ENCODE measurements at regions not wholly inside any gene's neighbourhood (a gene's known extent, or its start where the extent isn't known, plus 50 kb on each side); places are given as distances from the start of the nearest gene placed in this dataset.

DNA sequence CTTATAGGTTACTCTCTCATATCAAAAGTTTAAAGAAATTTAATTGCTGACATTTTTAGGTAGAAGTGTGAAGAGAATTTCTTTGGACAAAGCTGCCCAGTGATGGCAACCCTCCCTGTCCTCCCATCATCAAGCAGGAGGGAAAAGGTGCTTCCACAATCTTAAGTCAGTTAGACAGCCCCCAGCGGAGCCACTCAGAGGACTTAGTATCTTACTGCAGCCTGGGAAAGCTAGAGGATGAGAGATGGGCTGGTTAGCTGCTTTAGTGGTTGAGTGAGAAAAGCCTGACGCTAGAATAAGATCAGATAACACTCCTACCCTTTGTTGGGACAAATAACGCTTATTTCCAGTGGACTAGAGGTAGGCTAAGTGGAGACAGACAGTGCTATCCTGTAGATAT is 227.1 kb downstream of the RFPL4B start:
- Histone ChIP-seq H3K27me3 (no peaks in the 10 kb centered on the region), H3K36me3 (no peaks in the 10 kb centered on the region), H3K9me3 (no peaks in the 10 kb centered on the region), H3K4me1 (ENCODE audit: insufficient read depth) (peaks cover 6% of the 10 kb centered on the region), H3K4me3 (no peak overlapping the region), H3K27ac (no peak overlapping the region)
- no peak for DNase-seq
- 90 to 93% (median 93%) methylated on average over 3 of the region's 3 CpGs for WGBS, 3 donors
- intact Hi-C loops (cut with DNase I) = no loop called here
- TF ChIP-seq CTCF (IDR thresholded peaks at IDR 0.05) = no peak
- TF ChIP-seq POLR2A (IDR thresholded peaks at IDR 0.05) = no peak

- no peaks in the 10 kb centered on the region for H3K27me3 ChIP-seq
- DNase-seq = no peak
- H3K36me3 ChIP-seq = no peaks in the 10 kb centered on the region
- 92 to 96% (median 95%) methylated on average over 3 of the region's 3 CpGs for WGBS, 3 donors
- no peaks in the 10 kb centered on the region for H3K9me3 ChIP-seq
- H3K27ac ChIP-seq = no peak overlapping the region
- H3K4me1 ChIP-seq (ENCODE audit: insufficient read depth) = peaks cover 5% of the 10 kb centered on the region
- no peak overlapping the region for H3K4me3 ChIP-seq
- TF ChIP-seq CTCF (IDR thresholded peaks at IDR 0.05) = no peak
- TF ChIP-seq EP300 (IDR thresholded peaks at IDR 0.05) = no peak
- no peak for TF ChIP-seq POLR2A (IDR thresholded peaks at IDR 0.05)
- intact Hi-C loops (cut with DNase I) = no loop called here
These were observed 228.2 kb downstream of the RFPL4B start for GRCh38 chr6:112575309-112575834.

DNA sequence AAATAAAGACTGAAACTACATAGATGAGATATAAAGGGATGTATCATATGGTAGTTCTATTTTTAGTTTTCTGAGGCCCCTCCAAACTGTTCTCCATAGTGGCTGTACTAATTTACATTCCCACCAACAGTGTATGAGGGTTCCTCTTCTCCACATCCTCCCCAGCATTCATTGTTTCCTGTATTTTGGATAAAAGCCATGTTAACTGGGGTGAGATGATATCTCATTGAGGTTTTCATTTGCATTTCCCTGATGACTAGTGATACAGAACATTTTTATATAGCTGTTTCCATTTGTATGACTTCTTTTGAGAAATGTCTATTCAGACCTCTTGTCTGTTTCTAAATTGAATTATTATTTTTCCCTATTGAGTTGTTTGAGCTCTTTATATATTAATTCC is 229.3 kb downstream of the RFPL4B start:
- no peak for DNase-seq
- Histone ChIP-seq H3K4me1 (ENCODE audit: insufficient read depth) (peaks cover 3% of the 10 kb centered on the region), H3K4me3 (no peak overlapping the region), H3K9me3 (no peaks in the 10 kb centered on the region), H3K27ac (no peak overlapping the region), H3K27me3 (no peaks in the 10 kb centered on the region), H3K36me3 (no peaks in the 10 kb centered on the region)
- intact Hi-C loops (cut with DNase I) = no loop called here
- TF ChIP-seq POLR2A (IDR thresholded peaks at IDR 0.05) (no peak), EP300 (IDR thresholded peaks at IDR 0.05) (no peak), CTCF (IDR thresholded peaks at IDR 0.05) (no peak)

GRCh38 chr6:112579601-112580000 is 232.5 kb downstream of the RFPL4B start:
- H3K4me3 ChIP-seq = no peak overlapping the region
- H3K27ac ChIP-seq = no peak overlapping the region
- WGBS, 3 donors = 80 to 87% (median 84%) methylated on average over 1 of the region's 1 CpG
- no peaks in the 10 kb centered on the region for H3K9me3 ChIP-seq
- no peaks in the 10 kb centered on the region for H3K27me3 ChIP-seq
- TF ChIP-seq EP300 (IDR thresholded peaks at IDR 0.05) (no peak), CTCF (IDR thresholded peaks at IDR 0.05) (no peak), POLR2A (IDR thresholded peaks at IDR 0.05) (no peak)
- H3K4me1 ChIP-seq (ENCODE audit: insufficient read depth) = no peaks in the 10 kb centered on the region
- intact Hi-C loops (cut with DNase I) = no loop called here
- no peak for DNase-seq
- no peaks in the 10 kb centered on the region for H3K36me3 ChIP-seq

DNA sequence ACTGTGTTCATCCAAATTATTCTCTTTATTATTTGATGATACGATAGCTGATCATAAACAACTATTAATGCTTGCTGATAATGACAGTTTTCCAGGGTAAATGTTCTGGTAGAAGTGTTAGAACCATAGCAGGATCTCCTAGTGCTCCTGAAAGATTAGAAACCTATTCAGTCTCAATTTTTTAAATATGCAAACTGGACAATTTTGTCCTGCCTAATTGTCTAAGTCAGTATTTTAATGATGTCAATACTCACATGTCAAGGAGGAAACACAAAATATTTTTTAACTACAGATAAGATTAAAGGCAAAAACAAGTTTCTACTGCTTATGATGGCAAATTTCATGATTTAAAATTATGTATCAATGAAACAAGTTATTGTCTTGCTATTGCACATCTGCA is 233.9 kb downstream of the RFPL4B start:
- no peak for TF ChIP-seq EP300 (IDR thresholded peaks at IDR 0.05)
- no peak for TF ChIP-seq CTCF (IDR thresholded peaks at IDR 0.05)
- no peak for TF ChIP-seq POLR2A (IDR thresholded peaks at IDR 0.05)
- 80 to 88% (median 86%) methylated on average over 1 of the region's 1 CpG for WGBS, 3 donors
- Histone ChIP-seq H3K4me1 (ENCODE audit: insufficient read depth) (no peaks in the 10 kb centered on the region), H3K27me3 (no peaks in the 10 kb centered on the region), H3K36me3 (no peaks in the 10 kb centered on the region), H3K9me3 (no peaks in the 10 kb centered on the region), H3K27ac (no peak overlapping the region), H3K4me3 (no peak overlapping the region)
- intact Hi-C loops (cut with DNase I) = no loop called here
- DNase-seq = no peak

Data from ovary (tissue), 7 donors.